Left ventricle myocardium inferior (tissue), 1 donor: ENCODE measurements at regions not wholly inside any gene's neighbourhood (a gene's known extent, or its start where the extent isn't known, plus 50 kb on each side); places are given as distances from the start of the nearest gene placed in this dataset.

Source experiments
- DNase-seq: peaks from one replicate; pipeline ENCODE4 v3.0.0-alpha.2; 2020
- H3K27ac ChIP-seq: fragments of 200-600 bp; replicated peaks from 2 replicates; pipeline ENCODE4 v1.8.0; 2021
- H3K27me3 ChIP-seq: fragments of 200-600 bp; 2 replicates; pipeline ENCODE4 v1.8.0; 2021; ENCODE audit warnings: low read depth
- H3K36me3 ChIP-seq: fragments of 200-600 bp; 2 replicates; pipeline ENCODE4 v1.8.0; 2021
- H3K4me1 ChIP-seq: fragments of 200-600 bp; 2 replicates; pipeline ENCODE4 v1.8.0; 2021
- H3K4me3 ChIP-seq: fragments of 200-600 bp; 2 replicates; pipeline ENCODE4 v1.8.0; 2021; ENCODE audit warnings: mild to moderate bottlenecking, moderate library complexity
- H3K9me3 ChIP-seq: fragments of 200-600 bp; replicated peaks from 2 replicates; pipeline ENCODE4 v1.8.0; 2021
- intact Hi-C: fragments of 100-400 bp; cut with micrococcal nuclease; formaldehyde crosslinking; loops from one replicate; pipeline ENCODE4 v1.11.0; 2022
- TF ChIP-seq, protein P1 (sequence below): fragments of 200-600 bp; IDR thresholded peaks from 2 replicates; pipeline ENCODE4 v1.8.0; 2021; ENCODE audit warnings: antibody characterized with exemption, mild to moderate bottlenecking, borderline replicate concordance
- donor health status: DM: no; HTN: yes; CAD: no; lungs with severe emphysema.

DNA sequence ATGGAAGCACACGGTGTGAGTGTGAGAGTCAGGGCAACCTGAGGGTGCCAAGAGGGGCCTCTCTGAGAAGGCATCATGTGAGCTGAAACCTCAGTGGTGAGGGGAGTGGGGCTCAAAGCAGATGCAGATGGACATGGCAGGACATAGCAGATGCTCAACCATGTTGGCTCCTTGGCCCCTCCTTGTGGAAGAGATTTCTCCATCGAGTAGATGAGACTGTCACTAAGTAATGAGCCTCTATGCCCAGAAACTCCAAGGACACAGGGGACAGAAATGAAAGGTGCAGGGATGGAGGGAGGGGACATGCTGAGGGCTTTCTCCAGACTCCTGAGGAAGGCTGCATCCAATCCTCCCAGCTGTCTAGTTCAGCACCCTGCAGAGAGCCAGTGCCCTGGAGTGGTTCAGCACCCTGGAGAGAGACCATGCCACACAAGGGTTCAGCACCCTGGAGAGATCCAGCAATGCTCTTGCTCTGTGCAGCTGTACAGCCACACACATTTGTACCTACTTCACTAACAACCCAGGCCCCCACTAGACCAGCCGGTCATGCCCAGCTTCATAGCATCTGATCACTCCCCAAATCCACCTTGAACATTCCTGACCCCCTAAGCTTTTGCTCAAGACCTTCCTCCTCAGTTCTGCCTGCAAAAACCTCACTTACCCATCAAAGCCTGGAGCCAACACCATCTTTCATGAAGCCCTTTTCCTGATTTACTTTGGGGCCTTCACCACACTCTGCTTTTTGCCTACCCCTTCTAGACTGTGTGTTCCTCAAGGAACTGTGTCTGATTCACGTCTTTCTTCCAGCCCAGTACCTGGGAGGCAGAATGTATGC lies 252.0 kb downstream of the CTTN start:
- Histone ChIP-seq H3K27me3 (peaks cover 36% of the 10 kb centered on the region), H3K4me3 (no peak overlapping the region), H3K36me3 (no peaks in the 10 kb centered on the region), H3K9me3 (no peaks in the 10 kb centered on the region), H3K27ac (no peak overlapping the region), H3K4me1 (no peaks in the 10 kb centered on the region)
- intact Hi-C loops = no loop called here
- DNase-seq = peak; percentile 50
- TF ChIP-seq, protein P1, sequence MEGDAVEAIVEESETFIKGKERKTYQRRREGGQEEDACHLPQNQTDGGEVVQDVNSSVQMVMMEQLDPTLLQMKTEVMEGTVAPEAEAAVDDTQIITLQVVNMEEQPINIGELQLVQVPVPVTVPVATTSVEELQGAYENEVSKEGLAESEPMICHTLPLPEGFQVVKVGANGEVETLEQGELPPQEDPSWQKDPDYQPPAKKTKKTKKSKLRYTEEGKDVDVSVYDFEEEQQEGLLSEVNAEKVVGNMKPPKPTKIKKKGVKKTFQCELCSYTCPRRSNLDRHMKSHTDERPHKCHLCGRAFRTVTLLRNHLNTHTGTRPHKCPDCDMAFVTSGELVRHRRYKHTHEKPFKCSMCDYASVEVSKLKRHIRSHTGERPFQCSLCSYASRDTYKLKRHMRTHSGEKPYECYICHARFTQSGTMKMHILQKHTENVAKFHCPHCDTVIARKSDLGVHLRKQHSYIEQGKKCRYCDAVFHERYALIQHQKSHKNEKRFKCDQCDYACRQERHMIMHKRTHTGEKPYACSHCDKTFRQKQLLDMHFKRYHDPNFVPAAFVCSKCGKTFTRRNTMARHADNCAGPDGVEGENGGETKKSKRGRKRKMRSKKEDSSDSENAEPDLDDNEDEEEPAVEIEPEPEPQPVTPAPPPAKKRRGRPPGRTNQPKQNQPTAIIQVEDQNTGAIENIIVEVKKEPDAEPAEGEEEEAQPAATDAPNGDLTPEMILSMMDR = no peak

DNA sequence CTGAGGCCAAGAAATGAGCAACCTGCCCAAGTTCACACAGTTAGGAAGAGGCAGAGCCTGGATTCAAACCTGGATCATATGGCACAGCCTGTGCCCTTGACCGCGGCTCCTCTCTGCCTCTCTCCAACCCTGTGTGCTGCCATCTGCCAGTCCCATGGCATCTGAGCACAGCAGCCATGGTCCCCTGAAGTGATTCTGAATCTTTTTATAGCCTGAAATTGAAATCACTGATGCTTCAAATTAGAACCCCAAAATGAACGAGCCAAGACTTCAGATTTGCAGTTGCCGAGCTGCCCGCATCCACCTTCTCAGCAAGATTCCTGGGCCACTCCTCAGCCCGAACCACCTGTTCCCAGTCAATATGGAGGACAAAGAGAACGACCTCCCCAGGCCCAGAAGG lies 252.7 kb downstream of the CTTN start:
- intact Hi-C loops = no loop called here
- H3K4me1 ChIP-seq = no peaks in the 10 kb centered on the region
- DNase-seq = no peak
- TF ChIP-seq, protein P1 = no peak
- H3K27ac ChIP-seq = no peak overlapping the region
- no peak overlapping the region for H3K4me3 ChIP-seq
- peaks cover 34% of the 10 kb centered on the region for H3K27me3 ChIP-seq
- no peaks in the 10 kb centered on the region for H3K9me3 ChIP-seq
- no peaks in the 10 kb centered on the region for H3K36me3 ChIP-seq

DNA sequence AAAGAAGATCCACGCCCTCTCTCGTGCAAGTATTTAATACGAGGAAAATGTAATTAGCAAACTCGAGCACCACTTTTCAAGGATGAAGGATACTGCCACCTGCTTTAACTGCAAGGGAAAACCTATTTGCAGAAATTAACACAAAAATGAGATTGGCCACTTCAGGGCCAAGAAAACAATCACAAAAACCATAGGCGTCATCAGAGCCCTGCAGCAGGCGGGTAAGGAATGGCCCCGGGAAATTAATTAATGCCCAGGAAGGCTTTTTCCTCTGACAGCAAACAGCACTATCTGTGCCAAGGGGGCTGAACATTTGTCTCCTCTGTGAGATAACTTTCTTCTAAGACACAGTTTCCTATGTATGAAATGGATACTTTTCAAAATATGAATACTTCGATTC lies 255.7 kb downstream of the CTTN start:
- intact Hi-C loops = no loop called here
- Histone ChIP-seq H3K36me3 (no peaks in the 10 kb centered on the region), H3K27ac (no peak overlapping the region), H3K9me3 (no peaks in the 10 kb centered on the region), H3K27me3 (peaks cover 23% of the 10 kb centered on the region), H3K4me3 (no peak overlapping the region), H3K4me1 (peaks cover 15% of the 10 kb centered on the region)
- TF ChIP-seq, protein P1 = no peak
- no peak for DNase-seq

DNA sequence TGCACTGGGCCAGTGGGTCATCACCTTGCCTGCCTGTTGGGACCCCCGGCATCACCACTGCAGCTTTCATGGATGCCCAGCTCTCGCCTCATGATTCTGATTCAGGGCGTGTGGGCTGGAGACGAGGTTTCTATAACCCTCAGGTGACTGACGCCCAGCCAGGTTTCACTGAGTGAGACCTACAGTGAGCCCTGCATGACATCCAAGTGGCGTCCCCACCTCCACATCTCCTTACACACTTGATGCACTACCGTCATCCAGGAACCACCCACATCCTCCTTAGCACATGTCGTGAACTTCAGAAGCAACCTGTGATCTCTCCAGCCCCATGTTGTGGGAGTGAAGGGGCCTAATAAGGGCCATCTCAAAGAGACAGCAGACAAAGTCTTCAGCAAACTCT lies 257.5 kb downstream of the CTTN start:
- H3K27ac ChIP-seq = no peak overlapping the region

DNA sequence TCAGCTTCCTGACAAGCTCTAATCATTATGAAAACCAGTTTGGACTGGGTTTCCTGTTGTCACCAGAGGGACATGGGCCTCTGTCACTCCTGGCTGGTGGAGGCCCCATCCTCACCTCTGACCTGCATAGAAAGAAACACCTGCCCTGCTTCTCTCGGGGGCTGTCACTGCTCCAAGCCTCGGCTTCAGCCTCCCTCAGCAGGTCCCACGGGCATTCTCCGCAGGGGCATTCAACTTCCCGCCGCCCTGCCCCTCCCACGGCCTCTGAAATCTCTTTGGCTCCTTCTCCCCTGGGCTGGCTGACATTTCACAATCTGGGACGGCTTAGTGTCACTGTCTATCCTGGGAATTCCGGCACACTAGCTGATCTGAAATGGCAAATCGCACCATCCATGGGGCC lies 257.9 kb downstream of the CTTN start:
- no peak overlapping the region for H3K4me3 ChIP-seq
- no peak for DNase-seq
- H3K27ac ChIP-seq = no peak overlapping the region
- peaks cover 43% of the 10 kb centered on the region for H3K27me3 ChIP-seq
- no peaks in the 10 kb centered on the region for H3K36me3 ChIP-seq
- TF ChIP-seq, protein P1 = no peak
- intact Hi-C loops = no loop called here
- peaks cover 15% of the 10 kb centered on the region for H3K4me1 ChIP-seq
- H3K9me3 ChIP-seq = no peaks in the 10 kb centered on the region

More for the DNA sequence above, 257.5 kb downstream of the CTTN start:
- intact Hi-C loops = no loop called here
- DNase-seq = no peak
- H3K9me3 ChIP-seq = no peaks in the 10 kb centered on the region
- no peak overlapping the region for H3K4me3 ChIP-seq
- H3K4me1 ChIP-seq = peaks cover 15% of the 10 kb centered on the region
- TF ChIP-seq, protein P1 = no peak
- no peaks in the 10 kb centered on the region for H3K36me3 ChIP-seq
- peaks cover 39% of the 10 kb centered on the region for H3K27me3 ChIP-seq
